ENCODE measurements at regions not wholly inside any gene's neighbourhood (a gene's known extent, or its start where the extent isn't known, plus 50 kb on each side); places are given as distances from the start of the nearest gene placed in this dataset.

DNA sequence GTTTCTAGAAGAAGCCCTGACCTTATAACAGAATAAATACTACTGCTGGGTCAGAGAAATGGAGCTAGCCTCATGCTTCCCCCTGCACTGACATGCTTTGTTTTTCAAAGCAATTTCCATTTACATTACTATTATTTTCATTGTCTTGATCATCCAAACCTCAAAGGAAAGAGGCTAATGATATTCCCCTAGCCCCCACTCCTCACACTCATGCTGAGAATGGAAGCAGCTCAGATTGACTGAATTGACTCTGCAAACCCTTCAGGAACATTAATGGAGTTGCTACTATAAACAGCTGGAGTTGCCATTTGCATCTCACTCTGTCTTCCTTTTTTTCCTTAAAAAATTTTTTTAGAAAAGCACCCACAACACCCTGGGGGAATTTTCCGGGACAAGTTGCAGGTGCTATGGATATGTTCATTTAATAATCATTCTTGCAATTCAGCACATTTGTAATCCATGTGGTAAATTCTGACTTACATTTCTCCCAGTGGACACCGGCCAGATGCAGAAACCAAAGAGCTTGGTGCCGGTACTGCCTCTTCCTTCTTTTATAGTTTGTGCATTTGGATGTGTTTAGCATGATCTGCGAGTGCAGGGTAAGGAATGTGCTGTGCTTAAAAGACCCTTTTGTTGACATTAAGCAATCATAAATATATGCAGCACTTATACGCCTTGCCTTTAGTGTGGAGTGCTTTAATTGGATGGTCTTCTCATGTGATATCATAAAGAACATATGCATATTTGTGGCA is 103.3 kb upstream of the OSR1 start:
- in situ Hi-C loops (cut with MboI; ENCODE audit: low sequenced_read_pairs, unreplicated experiment), result no loop called here
- DNase-seq (ENCODE audit: low spot score), result no peak
- TF ChIP-seq, protein P1, sequence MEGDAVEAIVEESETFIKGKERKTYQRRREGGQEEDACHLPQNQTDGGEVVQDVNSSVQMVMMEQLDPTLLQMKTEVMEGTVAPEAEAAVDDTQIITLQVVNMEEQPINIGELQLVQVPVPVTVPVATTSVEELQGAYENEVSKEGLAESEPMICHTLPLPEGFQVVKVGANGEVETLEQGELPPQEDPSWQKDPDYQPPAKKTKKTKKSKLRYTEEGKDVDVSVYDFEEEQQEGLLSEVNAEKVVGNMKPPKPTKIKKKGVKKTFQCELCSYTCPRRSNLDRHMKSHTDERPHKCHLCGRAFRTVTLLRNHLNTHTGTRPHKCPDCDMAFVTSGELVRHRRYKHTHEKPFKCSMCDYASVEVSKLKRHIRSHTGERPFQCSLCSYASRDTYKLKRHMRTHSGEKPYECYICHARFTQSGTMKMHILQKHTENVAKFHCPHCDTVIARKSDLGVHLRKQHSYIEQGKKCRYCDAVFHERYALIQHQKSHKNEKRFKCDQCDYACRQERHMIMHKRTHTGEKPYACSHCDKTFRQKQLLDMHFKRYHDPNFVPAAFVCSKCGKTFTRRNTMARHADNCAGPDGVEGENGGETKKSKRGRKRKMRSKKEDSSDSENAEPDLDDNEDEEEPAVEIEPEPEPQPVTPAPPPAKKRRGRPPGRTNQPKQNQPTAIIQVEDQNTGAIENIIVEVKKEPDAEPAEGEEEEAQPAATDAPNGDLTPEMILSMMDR (IDR thresholded peaks at IDR 0.05; ENCODE audit: borderline replicate concordance, control extremely low read depth, extremely low read depth, insufficient read depth, missing control alignments), result no peak

- TF ChIP-seq, protein P1 (IDR thresholded peaks at IDR 0.05; ENCODE audit: borderline replicate concordance, control extremely low read depth, extremely low read depth, insufficient read depth, missing control alignments), result no peak
- in situ Hi-C loops (cut with MboI; ENCODE audit: low sequenced_read_pairs, unreplicated experiment), result no loop called here
- DNase-seq (ENCODE audit: low spot score), result no peak
Measured at GRCh38 chr2:19460761-19461160, 102.3 kb upstream of the OSR1 start.

DNA sequence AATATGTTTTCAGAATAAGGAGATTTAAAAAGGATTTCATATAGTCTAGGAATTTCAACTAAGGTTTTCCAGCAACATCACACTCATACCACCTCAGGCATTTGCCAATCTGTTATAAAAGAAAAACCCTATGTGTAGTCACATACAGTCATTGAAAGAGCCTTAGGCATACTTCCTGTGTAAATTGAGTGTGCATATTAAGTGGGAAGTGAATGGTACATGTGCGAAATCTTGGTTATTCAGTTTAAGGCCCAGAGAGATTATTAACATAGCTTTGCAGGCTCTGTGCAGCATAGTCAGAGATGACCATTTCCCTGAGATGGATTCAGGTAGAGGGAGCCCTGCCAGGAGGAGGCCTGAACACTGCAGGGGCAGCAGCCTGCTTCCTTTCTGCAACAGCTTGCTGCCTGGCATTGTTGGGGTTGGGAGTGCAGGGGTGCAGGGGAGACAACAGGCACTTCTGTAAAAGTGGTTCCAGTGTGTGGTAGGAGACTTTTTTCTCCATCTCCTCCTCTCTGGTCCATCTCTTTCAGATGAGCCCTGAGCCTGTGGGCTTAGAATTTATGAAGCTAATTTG is 100.1 kb upstream of the OSR1 start:
- DNase-seq (ENCODE audit: low spot score), result no peak
- in situ Hi-C loops (cut with MboI; ENCODE audit: low sequenced_read_pairs, unreplicated experiment), result no loop called here
- TF ChIP-seq, protein P1 (IDR thresholded peaks at IDR 0.05; ENCODE audit: borderline replicate concordance, control extremely low read depth, extremely low read depth, insufficient read depth, missing control alignments), result no peak

DNA sequence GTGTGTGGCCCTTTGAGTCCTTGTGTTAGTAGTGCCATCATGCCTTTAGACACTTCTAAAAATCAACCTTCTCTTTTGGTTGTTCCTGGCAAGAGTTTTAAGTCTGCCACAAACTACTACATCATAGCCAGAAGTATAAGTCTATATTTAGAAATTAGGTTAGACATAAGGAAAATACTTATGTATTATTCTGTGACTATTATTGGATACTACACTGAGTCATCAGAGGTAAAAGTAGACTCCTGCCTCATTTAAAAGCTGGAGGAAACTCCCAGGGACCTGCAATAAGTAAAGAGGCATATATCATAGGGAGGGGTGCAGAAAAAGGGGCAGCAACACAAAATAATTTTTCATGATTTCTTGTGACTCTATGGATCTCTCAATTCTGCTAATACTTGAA is 99.4 kb upstream of the OSR1 start:
- TF ChIP-seq, protein P1 (IDR thresholded peaks at IDR 0.05; ENCODE audit: borderline replicate concordance, control extremely low read depth, extremely low read depth, insufficient read depth, missing control alignments), result no peak
- in situ Hi-C loops (cut with MboI; ENCODE audit: low sequenced_read_pairs, unreplicated experiment), result no loop called here
- no peak for DNase-seq (ENCODE audit: low spot score)

DNA sequence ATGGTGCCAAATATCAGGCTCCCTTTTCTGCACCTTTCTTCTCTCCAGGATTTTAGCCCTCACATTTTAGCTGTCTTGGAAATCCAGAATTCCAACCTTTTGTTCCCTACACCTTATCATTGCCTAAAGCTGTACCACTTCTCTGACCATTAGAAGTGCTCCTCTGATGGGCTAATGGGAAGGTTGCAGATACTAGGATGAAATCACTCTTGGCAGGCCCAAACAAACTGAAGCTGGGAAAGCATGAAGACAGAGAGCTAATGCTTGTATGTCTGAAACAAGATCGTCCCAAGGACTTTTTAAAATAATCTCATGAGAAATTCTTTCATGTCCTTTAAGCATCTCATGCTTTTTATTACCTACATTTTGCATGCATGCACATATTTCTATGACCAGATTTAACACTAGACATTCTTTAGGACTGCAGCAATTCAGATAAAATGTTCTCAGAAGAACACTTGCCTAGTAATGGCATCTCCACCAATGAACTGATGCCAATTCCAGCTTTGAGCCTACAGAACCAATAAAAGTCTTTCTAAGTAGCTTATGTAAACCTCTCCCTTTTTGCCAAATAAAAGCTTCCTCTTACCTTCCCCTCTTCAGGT is 98.4 kb upstream of the OSR1 start:
- DNase-seq (ENCODE audit: low spot score), result no peak
- TF ChIP-seq, protein P1 (IDR thresholded peaks at IDR 0.05; ENCODE audit: borderline replicate concordance, control extremely low read depth, extremely low read depth, insufficient read depth, missing control alignments), result no peak
- in situ Hi-C loops (cut with MboI; ENCODE audit: low sequenced_read_pairs, unreplicated experiment), result no loop called here

GRCh38 chr2:19454125-19454524 is 95.7 kb upstream of the OSR1 start:
- DNase-seq (ENCODE audit: low spot score), result no peak
- in situ Hi-C loops (cut with MboI; ENCODE audit: low sequenced_read_pairs, unreplicated experiment), result no loop called here
- TF ChIP-seq, protein P1 (IDR thresholded peaks at IDR 0.05; ENCODE audit: borderline replicate concordance, control extremely low read depth, extremely low read depth, insufficient read depth, missing control alignments), result no peak
